AG08396 (cell line): ENCODE measurements at regions not wholly inside any gene's neighbourhood (a gene's known extent, or its start where the extent isn't known, plus 50 kb on each side); places are given as distances from the start of the nearest gene placed in this dataset.

Experiments
- DNase-seq: peaks from one replicate; pipeline ENCODE4 v3.0.0; 2012; ENCODE audit warnings: low spot score, mixed read lengths

DNA sequence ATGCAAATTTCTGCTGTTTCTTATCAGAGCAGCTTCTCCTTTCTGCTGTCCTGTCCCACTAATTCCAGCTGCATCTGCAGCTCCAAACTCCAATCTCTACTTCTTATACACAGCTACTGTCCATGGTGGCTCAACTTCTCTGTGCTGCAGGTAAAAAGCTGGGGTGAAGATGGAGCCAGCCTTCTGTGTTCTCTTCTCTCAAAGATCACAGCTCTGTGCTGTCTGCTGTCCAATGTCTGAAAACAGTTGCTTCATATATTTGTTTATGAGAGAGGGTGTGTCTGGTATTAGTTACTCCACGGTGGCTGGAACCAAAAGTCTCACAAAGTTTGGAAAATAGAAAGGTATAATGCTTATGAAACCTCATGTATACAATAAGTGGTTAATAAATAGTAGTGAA is 445.8 kb upstream of the TBX3 start:
- DNase-seq, result no peak

DNA sequence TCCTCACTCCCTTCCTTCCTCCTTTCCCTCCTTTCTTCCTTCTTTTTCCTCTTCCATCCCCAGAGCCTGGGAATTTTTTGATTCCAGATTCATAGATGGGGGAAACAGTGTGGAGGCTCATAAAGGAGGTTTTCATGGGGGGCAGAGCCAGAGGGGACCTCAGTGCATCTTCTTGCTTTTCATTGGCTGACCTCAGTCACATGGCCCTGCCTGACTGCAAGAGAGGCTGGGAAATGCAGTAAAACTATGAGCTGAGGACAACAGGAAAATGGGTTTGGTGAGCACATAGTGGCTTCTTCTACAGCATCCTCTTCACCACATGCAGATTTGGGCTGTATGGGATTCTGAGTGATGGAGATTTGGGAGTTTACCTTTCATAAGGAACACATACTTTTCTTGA is 437.1 kb upstream of the TBX3 start:
- DNase-seq, result no peak

DNA sequence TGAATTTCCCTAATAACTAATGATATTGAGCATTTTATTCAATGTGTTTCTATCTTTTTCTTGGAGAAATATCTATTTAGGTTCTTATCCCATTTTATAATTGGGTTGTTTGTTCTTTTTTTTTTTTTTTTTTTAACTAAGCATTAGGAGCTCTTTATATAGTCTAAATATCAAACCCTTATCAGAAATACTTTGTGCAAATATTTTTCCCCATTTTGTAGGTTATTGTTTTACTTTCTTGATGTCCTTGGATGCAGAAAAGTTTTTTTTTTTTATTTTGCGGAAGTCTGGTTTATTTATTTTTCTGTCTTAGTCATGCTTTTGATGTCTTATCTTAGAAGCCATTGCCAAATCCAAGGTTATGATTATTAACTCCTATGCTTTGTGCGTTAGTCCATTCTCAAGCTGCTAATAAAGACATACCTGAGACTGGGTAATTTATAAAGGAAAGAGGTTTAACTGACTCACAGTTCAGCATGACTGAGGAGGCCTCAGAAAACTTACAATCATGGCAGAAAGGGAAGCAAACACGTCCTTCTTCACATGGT is 434.3 kb upstream of the TBX3 start:
- DNase-seq, result no peak

DNA sequence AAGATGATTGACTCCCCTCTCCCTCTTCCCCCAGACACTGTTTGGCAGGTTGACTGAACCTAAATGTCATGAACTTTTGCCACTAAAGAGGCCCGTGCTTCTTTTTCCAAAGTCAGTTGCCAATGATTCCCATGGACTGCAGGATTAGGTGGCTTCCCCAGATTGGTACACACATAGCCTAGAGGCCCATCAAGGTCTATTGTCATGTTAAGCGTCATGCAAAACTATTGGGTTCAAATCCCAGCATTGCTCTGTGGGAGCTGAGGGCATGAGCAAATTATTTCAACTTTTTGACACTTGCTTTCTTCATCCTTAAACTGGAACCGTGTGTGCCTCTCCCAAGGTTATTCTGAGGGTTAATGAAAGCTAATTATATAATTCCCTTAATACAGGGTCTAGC is 430.2 kb upstream of the TBX3 start:
- DNase-seq, result no peak

DNA sequence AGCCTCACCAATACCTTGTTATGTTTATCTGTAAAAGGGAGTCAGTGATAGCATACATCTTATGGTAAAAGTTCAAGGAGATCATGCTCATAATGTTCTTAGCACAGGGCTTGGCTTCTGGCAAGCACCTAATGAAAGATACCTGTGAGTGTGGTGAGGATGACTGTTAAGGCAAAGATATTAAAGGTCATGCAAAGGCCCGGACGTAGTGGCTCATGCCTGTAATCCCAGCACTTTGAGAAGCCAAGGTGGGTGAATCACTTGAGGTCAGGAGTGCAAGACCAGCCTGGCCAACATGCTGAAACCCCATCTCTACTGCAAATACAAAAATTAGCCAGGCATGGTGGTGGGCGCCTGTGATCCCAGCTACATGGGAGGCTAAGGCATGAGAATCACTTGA is 425.9 kb upstream of the TBX3 start:
- no peak for DNase-seq

DNA sequence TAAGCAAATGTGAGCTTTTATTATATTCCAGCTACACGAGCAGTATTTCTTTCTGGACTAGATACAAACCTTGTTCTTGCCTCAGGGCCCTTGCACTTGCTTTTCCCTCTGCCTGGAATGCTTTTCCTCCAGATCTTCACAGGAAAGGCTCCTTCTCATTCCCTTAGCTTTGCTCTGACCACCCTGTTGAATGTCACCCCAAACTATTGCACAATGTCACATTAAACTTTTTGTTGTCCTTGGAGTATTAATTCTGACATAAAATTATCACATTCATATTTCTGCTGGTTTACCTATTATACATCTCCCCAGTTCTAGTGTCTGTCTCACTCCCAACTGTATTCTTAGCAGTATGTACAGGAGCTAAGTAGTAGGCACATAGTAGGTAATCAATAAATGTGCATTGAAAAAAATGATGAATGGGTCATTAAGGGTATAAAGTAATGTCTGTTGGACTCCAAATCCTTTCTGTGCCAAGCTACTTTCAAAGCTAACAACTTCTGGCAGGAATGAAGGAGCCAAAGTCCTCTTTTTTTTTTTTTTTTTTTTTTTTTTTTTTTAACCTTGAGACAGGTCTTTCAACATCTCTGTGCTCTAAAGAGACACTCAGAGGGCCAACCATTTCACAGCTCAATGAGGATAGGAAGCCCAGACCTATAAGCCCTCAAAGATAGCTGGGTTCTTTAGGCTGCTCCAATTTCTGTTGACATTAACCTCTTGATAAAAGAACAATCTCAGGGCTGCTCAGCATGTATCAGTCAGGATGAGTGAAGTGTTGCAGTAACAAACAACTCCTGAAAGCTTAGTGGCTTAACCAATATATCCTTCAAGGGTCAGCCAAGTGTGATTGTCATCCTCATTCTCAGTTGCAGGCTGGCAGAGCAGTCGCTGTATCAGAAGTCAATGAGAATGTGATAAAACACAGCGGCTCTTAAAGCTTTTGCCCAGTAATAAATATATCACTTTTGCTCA is 424.4 kb upstream of the TBX3 start:
- no peak for DNase-seq

DNA sequence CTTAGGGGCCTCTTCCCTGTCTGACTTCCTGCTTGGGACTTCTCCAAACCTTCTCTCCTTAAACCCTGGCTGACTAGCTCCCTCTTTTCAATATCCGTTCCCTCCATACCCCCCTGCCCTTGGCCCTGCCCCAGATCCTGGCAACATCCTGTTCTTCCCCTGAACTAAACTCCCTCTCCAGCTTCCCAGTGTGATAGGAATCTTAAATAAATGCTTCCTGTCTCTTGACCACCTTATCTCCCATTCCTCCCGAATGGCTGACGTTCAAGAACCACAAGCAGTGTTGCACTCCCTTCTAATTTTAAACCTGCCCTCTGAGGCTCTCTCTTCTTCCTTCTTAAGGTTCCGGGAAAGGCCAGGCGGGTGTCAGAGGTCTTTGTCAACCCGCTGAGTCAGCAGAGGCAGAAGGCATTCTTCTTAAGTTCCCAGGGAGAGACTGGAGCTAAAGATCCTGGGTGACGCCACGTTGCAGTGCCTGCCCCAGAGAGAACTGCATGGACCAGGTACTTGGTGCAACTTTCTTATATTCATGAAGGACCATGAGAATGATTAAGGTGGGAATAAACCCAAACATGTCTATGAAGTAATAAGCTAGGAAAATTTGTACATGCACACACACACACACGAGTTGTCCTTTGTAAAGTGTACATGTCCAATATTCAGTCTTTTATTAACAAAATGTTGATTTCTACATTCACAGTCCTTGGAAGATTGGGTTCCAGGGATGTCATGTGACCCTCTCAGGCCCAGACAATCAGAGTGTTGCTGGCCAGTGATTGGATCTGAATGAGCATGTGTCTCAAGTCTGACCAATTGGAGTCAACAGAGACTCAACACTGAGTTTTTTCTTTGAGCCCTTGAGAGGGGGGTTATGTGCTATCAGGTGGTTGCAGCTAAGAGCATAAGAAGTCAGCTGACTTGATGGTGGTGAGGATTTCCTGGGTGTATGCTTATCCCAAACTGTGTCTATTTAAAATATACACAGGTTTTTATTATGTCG is 420.2 kb upstream of the TBX3 start:
- DNase-seq, result no peak

DNA sequence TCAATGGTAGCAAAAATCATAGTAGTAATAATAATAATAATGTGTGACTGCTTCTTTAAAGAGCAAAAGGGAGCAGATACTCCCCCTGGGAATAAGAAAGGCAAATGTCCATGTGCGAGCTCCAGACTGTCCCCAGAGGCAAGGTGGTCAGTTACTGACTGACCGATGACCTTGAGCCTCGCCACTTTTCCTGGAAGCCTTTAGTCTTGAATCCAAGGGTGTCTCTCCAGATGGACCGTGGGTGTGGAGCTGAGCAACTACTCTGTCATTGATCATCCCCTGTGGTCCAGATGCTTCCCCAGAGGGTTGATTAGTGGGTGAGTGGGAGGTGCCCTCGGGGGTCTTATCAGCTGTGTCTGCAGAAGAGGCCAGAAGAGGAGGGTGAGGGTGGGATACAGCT is 418.5 kb upstream of the TBX3 start:
- DNase-seq, result no peak

DNA sequence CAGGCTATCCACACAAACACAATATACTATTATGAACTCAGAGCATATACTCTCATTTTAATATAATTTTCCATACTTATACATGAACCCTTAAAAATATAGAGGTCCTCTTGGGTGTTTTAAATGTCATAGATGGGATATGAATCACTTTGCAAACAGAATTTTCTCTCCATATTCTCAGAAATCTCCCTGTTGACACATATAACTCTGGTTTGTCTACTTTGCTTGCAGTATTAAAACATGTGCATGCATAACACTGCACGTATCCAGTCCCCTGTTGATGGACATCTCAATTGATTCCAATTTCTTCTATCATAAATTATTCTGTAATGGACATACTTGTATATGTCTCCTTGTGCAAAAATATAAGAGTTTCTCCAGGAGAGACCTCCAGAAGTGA is 417.5 kb upstream of the TBX3 start:
- no peak for DNase-seq

DNA sequence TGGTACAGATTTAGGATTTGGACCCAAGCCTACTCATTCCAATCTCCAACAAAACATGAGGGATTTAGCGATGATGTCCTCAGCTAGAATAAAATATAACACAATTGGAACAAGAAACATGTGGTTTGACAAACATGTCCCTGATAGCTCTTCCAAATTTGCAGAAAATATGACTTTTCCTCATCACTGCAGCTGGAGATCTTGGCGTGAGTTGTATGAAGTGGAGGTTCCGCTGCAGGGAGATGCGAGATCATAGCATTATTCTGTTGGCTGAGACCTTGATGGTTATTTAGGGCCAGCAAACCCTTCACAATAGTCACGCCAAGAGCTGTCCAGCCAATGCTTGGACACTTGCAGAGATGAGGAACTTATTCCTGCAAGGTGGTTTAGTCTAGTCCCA is 413.4 kb upstream of the TBX3 start:
- no peak for DNase-seq

DNA sequence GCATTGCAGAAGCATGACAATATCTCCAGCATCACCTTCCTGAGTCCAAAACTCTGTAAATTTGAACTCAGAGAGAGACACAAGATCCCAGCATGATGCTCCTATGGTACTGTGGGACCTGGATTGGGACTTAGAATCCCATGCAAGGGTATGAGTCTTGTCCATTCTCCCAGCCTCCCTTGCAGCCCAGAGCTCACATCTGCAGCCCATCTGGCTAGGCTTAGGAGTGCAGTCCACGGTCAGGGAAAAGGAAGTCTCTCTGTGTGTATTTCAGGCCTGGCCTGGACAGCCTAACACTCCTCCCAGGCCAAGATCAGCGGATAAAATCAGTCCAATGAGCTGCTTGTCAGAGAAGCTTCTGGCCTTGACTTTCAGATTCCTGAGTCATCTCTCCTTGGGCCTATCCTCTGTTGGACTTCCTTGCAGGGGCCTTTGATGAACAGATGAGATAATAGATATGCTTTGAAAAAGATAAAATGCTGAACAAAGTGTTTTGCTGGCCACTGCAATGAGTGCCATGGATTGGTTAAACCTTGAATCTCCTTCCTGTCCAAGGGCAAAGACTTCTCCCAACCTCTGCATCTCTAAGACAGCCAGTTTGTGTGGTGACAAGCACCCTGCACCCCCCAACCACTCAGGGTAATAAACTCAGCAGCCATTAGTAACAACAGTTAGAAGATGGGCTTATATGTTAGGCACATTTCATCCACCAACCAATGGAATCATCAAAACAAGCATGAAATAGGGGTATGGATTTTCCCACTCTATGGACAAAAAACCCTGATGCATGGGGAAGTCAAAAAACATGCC is 412.8 kb upstream of the TBX3 start:
- peak; percentile 23 for DNase-seq

DNA sequence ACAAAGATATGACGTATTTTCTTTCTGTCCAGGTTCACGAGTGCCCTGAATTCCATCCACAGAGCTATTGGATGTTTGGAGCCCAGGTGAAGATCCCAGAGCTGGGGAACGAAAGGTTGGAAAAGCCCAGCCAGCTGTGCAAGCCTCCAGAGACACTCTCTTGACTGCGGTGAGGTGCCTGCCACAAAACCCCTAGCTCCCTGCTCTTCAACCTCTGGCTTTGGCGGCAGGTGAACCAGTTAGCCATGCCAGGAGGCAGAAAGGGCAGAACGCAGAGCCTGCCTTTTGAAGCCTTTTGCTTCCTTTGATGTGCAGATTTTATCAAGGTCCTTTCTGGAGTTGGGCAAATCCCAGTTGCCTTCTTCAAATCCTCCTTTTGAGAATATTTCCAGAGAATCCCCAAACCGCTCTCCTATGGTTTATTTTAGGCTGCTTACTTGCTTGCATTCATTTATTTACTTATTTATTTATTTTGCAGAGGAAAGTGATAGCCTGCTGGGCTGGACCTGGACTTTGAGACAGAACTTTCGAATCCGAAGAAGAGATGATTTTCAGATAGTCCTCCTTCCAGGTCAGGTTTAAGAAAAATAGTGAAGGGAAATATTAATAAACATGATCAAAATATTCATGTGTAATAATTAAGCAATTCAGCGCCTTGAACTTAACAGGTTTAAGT is 411.2 kb upstream of the TBX3 start:
- DNase-seq, result no peak

DNA sequence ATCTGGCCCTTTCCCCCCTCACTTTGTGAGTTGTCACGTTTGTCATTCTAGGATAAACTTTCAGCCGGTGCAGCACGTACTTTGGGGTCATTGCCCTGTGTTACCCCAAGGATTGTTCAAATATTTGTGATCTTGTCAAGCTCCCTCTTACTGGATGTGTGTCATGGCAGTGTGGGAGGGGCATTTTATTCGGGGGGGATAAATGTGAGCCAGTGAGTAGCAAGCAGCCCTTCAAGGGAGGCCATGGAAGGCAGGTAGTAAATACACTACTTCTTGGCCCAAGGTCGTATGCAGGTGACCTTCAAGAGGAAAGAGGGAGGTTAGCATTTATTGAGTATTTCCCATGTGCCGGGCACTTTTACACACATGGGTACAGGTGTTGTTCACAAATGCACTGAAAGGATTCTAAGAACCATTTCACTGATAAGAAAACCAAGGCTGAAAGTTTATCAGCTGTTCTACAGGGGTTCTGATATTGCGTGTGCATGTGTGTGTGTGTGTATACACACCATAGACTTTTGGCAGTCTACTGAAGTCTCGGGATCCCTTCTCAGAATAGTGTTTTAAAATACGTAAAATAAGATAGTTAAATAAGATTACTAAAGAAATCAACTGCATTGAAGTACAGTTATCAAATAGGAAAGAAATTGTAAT is 410.3 kb upstream of the TBX3 start:
- DNase-seq, result no peak

DNA sequence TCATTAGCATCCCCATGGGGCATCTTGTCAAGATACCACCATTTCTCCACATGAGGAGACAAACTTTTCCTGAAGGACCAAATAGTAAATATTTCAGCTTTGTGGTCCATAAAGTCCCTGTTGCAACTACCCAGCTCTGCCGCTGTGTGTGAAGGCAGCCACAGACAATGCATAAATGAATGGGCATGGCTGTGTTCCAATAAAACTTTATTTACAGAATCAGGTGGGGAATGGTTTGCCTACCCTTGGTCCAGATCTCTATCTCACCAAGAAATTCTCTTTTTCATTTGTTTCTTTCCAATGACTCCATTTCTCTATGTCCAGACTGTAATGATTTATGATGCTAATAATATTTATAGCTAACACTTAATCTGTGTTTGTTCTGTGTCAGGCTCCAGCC is 409.3 kb upstream of the TBX3 start:
- DNase-seq, result no peak

DNA sequence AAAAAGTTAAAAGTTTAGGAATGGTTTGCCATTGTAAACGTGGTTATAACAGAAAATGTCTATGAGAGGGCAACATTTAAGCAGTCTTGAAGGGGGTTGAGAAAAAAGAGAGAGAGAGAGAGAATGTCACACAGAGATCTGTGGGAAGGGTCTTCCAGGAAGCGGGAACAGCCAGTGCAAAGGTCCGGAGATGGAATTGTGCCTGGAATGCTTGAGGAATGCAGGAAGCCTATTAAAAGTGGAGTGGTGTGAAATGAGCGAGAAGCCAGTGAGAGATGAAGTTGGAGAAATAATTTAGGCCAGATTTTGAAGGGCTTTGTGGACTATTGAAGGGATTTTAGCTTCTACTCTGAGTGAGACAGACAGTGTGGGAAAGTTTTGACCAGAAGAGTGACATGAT is 406.8 kb upstream of the TBX3 start:
- no peak for DNase-seq

DNA sequence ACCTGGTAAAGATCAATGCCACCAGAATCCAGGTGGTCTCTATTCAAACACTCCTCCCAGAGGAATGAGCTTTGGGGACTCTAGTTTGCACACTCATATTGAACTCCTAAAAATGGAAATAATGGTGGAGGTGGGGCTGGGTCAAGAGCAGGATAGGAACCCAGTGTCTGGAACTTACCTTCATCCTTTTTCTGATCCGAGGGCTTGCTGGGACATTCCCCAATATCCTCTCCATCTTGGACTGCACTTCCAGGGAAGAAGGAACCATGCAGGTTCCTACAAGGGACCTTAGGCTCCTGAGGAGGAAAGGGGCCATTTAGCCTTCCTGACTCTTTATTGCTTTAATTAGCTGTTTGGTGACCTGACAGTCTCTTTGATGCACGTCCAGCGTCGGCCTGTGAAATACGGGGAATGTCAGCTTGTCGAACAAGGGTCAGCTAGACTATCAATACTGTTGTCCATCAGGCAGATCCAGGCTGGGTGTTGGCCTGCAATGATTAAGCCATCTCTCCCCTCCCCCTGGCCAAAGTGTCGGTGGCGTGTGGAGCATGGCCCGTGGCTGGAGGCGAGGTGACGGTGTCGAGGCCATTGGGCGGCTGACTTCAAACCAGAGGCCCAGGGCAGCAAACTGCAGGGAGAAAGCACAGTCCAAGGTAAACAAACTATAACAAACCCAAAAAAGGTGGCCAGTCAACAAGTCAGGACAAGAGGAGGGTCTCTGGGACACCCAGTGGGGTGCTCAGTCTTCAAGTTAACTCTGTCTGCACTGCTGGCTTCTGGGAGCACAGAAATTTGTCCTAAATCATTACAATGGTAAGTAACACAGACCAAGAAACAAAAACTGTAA is 405.2 kb upstream of the TBX3 start:
- DNase-seq, result no peak

DNA sequence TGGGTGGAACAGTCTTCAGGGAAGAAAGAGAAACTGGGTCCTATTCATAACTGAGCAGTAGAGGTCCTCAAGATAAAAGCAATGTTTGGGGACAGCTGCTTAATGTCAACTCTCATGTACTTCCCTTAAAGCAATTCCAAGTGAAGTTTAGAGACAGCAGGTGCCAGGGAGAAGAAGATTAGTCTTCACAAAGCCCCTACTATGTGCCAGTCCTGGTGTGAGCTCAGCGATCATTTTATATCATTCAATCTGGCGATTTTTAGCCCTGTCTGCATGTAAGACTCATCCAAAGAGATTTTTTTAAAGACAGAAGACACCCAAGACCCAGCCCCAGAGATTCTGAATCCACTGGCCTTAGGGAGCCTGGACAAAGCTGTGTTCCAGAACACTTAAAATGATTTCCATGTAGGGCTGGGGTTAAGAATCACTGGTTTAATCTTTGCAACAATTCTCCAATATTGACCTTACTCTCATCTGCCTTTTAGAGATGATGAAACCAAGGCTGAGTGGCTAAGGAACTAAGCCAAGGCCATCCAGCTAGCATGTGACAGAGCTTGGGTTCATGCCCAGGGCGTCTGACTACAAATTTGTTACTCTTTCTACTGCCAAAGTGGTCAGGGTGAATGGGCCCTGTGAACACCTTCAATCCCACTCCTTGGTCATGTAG is 404.5 kb upstream of the TBX3 start:
- DNase-seq, result no peak

DNA sequence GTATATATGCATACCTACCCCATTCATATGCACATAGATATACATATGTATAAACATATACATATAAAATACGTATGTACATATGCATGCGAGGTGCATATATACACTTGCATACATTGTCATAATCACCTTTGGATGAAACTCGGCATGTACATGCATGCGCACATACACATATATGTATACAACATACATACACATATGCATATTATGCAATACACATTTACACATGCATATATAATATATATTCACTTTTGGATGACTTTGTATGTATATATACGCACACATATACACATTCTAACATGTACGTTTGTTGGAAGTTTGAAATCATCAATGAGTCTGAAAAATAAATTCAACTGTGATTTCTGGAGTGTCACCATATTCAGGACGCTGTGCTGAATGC is 401.6 kb upstream of the TBX3 start:
- DNase-seq, result no peak

DNA sequence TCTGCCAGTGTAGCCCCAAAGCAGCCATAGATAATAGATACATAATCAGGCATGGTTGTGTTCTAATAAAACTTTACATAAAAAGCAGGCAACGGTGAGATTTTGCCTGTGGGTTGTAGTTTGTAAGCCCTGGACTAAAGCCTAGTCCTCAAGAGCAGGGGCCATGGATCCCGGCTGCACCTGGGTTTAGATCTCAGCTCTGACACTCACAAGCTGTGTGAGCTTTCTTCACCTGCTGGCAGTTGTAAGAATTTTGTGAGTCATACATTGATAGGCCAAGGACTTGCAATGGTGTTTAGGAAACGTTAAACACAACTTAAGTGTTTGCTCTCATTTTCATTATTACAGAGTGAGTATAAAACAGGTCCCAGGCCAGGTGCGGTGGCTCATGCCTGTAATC is 395.8 kb upstream of the TBX3 start:
- DNase-seq, result no peak
